ENCODE measurements at regions not wholly inside any gene's neighbourhood (a gene's known extent, or its start where the extent isn't known, plus 50 kb on each side); places are given as distances from the start of the nearest gene placed in this dataset.

- DNase-seq: no peak
- Histone ChIP-seq H3T11ph (ENCODE audit: low read length) (no peak overlapping the region), H4K8ac (replicated peaks; ENCODE audit: insufficient read length, low read depth, low read length) (no peak overlapping the region), H3K23ac (ENCODE audit: insufficient read length, low read depth, low read length) (no peak overlapping the region), H3K79me2 (ENCODE audit: insufficient read depth, low read length) (no peaks in the 10 kb centered on the region), H3K79me1 (ENCODE audit: insufficient read depth, low read depth, low read length, poor library complexity, severe bottlenecking) (no peaks in the 10 kb centered on the region), H2BK12ac (ENCODE audit: insufficient read length, low read depth, low read length) (no peak overlapping the region), H2BK5ac (ENCODE audit: insufficient read length, low read length) (no peak overlapping the region), H3K56ac (ENCODE audit: insufficient read length, low read depth, low read length) (no peak overlapping the region), H3K27ac (ENCODE audit: insufficient read length, low read depth, low read length) (no peak overlapping the region), H3K18ac (ENCODE audit: insufficient read length, low read depth, low read length) (no peak overlapping the region), H2AFZ (ENCODE audit: low read length) (no peak overlapping the region), H3K14ac (ENCODE audit: insufficient read depth, low read length) (no peak overlapping the region), H3K9me3 (ENCODE audit: control insufficient read depth, low read depth, low read length) (no peaks in the 10 kb centered on the region), H4K91ac (ENCODE audit: insufficient read length, low read depth, low read length) (no peak overlapping the region), H3K4me1 (ENCODE audit: insufficient read depth, low read length) (no peaks in the 10 kb centered on the region), H2BK20ac (ENCODE audit: low read depth, low read length, poor library complexity, severe bottlenecking) (no peak overlapping the region), H3K4ac (ENCODE audit: low read depth, low read length) (no peak overlapping the region), H3K9ac (ENCODE audit: extremely low read depth, insufficient read length, low read length) (no peak overlapping the region), H3K23me2 (ENCODE audit: insufficient read length, low read depth, low read length, poor library complexity, severe bottlenecking) (no peaks in the 10 kb centered on the region), H2BK120ac (ENCODE audit: low read depth, low read length, poor library complexity, severe bottlenecking) (no peak overlapping the region), H2AK5ac (ENCODE audit: insufficient read length, low read length) (no peak overlapping the region), H4K5ac (ENCODE audit: insufficient read length, low read depth, low read length) (no peak overlapping the region), H4K20me1 (ENCODE audit: control insufficient read depth, insufficient read depth, insufficient read length) (no peaks in the 10 kb centered on the region), H3K27me3 (ENCODE audit: insufficient read depth, low read length) (no peaks in the 10 kb centered on the region), H3K4me2 (ENCODE audit: insufficient read depth, insufficient read length, low read length) (no peak overlapping the region), H2BK15ac (ENCODE audit: low read depth, low read length) (no peak overlapping the region)
- TF ChIP-seq CTCF (conservative IDR thresholded peaks at IDR 0.05): no peak
- Mint-ChIP-seq H3K4me1 (no peaks in the 10 kb centered on the region), H3K9me3 (peaks cover 11 to 58% of the 10 kb centered on the region in 2 experiments), H3K27ac (no peak overlapping the region), H3K4me3 (no peak overlapping the region), H3K27me3 (ENCODE audit: low read depth) (no peaks in the 10 kb centered on the region; the same call in 1 of the 2 replicates), H3K36me3 (ENCODE audit: insufficient read depth in 1 of 3, low read depth in 3 of 3) (peaks cover 0 to 13% (median 5%) of the 10 kb centered on the region in 3 experiments; a peak in 2 of 7 replicates)
- WGBS (ENCODE audit: extremely low coverage, insufficient read length, low lambda C conversion rate): no CpG with 5 or more reads among the region's 1 CpG
These were observed 299.3 kb upstream of the STXBP6 start for GRCh38 chr14:25349269-25349668.
